Activated T-cell treated with anti-CD3 and anti-CD28 coated beads, Interleukin-2, amount 50 U/mL, for 24 hours (primary cell): ENCODE measurements at regions not wholly inside any gene's neighbourhood (a gene's known extent, or its start where the extent isn't known, plus 50 kb on each side); places are given as distances from the start of the nearest gene placed in this dataset.

Experiments used
- DNase-seq: peaks from one replicate; pipeline ENCODE4 v3.0.0-alpha.2; 2020
- H3K27ac Mint-ChIP-seq: 2 replicates; pipeline ENCODE4 v1.8.0; 2020; ENCODE audit warnings: mild to moderate bottlenecking, mixed read lengths
- H3K27me3 Mint-ChIP-seq: 2 replicates; pipeline ENCODE4 v1.8.0; 2020; ENCODE audit warnings: mixed read lengths
- H3K36me3 Mint-ChIP-seq: 2 replicates; pipeline ENCODE4 v1.8.0; 2020; ENCODE audit warnings: low read depth, mixed read lengths
- H3K4me1 Mint-ChIP-seq: 2 replicates; pipeline ENCODE4 v1.8.0; 2020; ENCODE audit warnings: low read depth, mixed read lengths
- H3K4me3 Mint-ChIP-seq: 2 replicates; pipeline ENCODE4 v1.8.0; 2020; ENCODE audit warnings: mild to moderate bottlenecking, moderate library complexity, mixed read lengths
- H3K9me3 Mint-ChIP-seq: 2 replicates; pipeline ENCODE4 v1.8.0; 2020; ENCODE audit warnings: mixed read lengths

DNA sequence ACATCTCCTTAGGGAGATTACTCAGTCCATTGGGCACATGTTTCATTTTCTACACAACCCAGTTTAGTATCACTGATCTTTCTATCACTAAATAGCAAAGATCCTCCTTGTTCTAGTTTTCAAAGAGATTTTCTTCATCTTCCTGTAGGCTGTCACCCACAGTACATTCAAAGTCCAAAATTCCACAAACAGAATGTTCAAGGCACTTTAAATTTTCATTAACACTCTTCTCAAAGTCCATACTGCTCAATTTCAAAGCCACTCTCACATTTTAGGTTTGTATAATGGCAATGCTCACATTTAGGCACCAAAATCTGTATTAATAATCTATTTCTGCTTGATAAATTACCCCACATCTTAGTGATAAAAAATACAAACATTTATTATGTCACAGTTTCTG, 152.8 kb downstream of the FSIP2 start:
- H3K27ac Mint-ChIP-seq: no peak overlapping the region
- no peaks in the 10 kb centered on the region for H3K9me3 Mint-ChIP-seq
- no peak for DNase-seq
- H3K36me3 Mint-ChIP-seq: no peaks in the 10 kb centered on the region
- no peaks in the 10 kb centered on the region for H3K4me1 Mint-ChIP-seq
- H3K4me3 Mint-ChIP-seq: no peak overlapping the region
- H3K27me3 Mint-ChIP-seq: no peaks in the 10 kb centered on the region

DNA sequence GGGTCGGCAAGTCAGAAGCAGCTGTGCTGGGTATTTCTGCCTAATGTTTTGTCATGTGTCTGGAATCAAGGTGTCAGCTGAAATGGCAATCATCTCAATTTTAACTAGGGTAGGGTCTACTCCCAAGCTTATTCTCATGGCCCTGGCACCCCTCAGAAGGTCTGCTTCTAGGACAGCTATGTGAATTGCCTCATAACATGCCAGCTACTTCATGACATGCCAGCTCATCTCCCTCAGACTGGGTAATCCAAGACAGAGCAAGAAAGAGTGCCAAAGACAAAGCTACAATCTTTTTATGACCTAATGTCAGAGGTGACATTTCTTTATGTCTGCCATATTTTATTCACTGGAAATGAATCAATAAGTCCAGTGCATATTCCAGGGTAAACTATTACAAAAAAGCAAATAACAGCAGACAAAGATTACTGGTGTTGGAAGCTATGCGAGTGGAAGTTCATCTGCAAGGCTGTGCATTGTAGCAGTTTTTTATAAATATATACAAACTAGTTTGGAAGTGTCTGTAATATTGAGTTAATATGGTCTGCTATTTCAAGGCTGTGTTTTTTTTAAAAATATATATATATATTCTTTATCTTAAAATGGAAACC, 153.3 kb downstream of the FSIP2 start:
- no peaks in the 10 kb centered on the region for H3K36me3 Mint-ChIP-seq
- no peak for DNase-seq
- no peak overlapping the region for H3K4me3 Mint-ChIP-seq
- H3K9me3 Mint-ChIP-seq: no peaks in the 10 kb centered on the region
- no peaks in the 10 kb centered on the region for H3K27me3 Mint-ChIP-seq
- no peaks in the 10 kb centered on the region for H3K4me1 Mint-ChIP-seq
- no peak overlapping the region for H3K27ac Mint-ChIP-seq

DNA sequence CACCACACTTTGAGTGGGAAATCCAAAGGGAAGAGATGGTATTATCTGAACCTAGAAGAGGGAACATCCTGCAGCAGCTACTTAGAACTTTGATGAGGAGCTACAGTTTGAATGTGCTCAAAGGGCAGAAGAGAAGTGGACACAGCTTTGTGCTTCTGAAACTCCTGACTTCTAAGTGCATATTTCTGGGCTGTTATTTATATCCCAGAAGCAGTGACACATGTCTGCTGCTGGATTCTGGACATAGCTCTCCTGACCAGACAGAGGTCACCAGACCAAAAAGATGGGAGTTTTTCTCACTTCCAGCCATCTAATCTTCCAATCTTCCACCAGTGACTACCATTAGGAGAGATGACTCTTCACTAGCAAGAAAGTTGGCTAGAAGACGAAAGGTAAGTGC, 153.9 kb downstream of the FSIP2 start:
- H3K4me1 Mint-ChIP-seq: no peaks in the 10 kb centered on the region
- H3K9me3 Mint-ChIP-seq: no peaks in the 10 kb centered on the region
- H3K4me3 Mint-ChIP-seq: no peak overlapping the region
- no peaks in the 10 kb centered on the region for H3K36me3 Mint-ChIP-seq
- no peak overlapping the region for H3K27ac Mint-ChIP-seq
- no peaks in the 10 kb centered on the region for H3K27me3 Mint-ChIP-seq
- no peak for DNase-seq

DNA sequence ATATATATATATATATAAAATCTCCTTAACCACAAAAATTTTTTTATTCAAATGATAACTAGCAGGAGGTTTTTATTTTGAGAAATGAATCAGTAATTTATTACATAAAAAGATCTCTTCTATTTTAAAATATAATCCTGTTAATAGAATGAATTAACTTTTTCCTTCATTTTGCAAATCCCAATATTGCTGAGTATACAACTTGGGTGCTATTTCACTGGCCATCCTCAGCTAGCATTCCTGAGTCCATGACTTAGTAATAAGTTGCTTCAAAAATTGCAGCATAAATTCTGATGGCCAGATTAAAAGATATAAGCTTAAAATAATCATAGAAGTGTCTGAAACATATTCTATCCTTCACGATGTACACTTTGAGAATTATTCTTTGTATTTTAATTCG, 155.6 kb downstream of the FSIP2 start:
- Mint-ChIP-seq H3K27me3 (no peaks in the 10 kb centered on the region), H3K9me3 (no peaks in the 10 kb centered on the region), H3K27ac (no peak overlapping the region), H3K36me3 (no peaks in the 10 kb centered on the region), H3K4me1 (no peaks in the 10 kb centered on the region), H3K4me3 (no peak overlapping the region)
- no peak for DNase-seq

DNA sequence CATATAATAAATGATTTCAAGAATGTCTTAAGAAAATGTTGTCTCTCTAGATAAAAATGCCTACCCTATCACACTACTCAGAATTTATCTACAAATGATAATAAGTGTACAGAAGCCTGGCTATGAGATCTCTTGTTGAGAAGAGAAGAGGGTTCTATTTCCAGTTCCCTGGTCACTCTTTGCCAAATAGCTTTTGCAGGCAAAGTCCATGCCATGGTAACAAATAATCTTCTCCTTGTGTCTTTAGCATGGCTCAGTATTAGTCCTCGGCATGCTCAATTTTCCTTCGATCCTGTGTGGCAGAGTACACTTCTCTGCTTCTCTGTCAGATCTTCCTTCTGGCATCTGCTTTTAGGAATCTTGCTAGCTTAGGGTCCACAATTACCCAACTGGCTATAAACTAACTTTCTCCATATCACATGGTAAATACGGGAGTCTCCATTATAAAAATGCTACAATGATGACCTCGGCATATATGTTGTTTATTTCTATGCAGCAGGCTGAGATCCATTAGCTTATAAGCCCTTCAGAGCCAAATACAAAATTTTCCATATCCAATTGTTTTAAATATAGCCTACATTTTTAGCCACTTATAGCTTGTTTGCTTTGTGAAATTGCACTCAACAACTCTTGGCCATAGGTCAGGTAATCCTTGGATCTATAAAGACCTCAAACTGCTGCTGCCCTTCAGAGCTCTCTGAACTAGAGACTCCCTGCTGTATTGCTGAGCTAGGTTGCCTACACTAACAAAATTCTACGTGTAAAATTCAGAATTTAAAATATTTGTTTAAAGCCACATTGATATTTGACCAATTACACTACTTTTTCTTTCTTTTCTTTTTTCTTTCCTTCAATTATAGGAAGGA, 157.5 kb downstream of the FSIP2 start:
- Mint-ChIP-seq H3K4me3 (no peak overlapping the region), H3K27ac (no peak overlapping the region), H3K9me3 (no peaks in the 10 kb centered on the region), H3K36me3 (no peaks in the 10 kb centered on the region), H3K27me3 (no peaks in the 10 kb centered on the region), H3K4me1 (no peaks in the 10 kb centered on the region)
- DNase-seq: no peak

DNA sequence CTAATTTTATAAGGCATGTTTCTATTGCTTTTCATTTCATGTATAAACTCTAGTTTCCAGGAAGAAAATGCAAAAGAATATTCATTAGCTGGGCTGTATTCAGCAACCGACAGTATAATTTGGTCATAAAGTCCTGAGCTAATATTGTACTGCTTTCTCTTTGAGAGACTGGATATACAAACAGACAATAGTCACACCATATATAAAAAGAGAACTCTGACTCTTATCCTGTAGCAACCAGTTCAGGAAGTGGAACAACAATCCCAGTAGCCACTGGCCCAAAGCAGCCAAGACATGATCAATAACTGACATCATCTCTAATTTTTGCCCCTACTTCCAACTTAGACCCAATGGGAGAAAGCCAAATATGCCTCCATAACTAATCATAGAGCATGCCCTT, 160.8 kb downstream of the FSIP2 start:
- Mint-ChIP-seq H3K4me3 (no peak overlapping the region), H3K4me1 (no peaks in the 10 kb centered on the region), H3K36me3 (no peaks in the 10 kb centered on the region), H3K9me3 (no peaks in the 10 kb centered on the region), H3K27ac (no peak overlapping the region), H3K27me3 (no peaks in the 10 kb centered on the region)
- no peak for DNase-seq

DNA sequence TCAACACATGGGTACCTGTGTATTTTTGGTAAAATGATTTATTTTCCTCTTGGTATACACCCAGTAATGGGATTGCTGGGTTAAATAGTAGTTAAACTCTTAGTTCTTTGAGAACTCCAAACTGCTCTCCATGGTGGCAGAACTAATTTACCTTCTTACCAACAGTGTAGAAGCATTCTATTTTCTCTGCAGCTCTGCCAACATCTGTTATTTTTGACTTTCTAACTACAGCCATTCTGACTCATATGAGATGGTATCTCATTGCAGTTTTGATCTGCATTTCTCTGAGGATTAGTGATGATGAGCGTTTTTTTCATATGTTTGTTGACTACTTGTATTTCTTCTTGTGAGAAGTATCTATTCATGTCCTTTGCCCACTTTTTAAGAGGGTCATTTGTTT, 180.6 kb downstream of the FSIP2 start:
- H3K36me3 Mint-ChIP-seq: no peaks in the 10 kb centered on the region
- no peaks in the 10 kb centered on the region for H3K9me3 Mint-ChIP-seq
- H3K27ac Mint-ChIP-seq: no peak overlapping the region
- H3K27me3 Mint-ChIP-seq: no peaks in the 10 kb centered on the region
- H3K4me1 Mint-ChIP-seq: no peaks in the 10 kb centered on the region
- no peak for DNase-seq
- H3K4me3 Mint-ChIP-seq: no peak overlapping the region

DNA sequence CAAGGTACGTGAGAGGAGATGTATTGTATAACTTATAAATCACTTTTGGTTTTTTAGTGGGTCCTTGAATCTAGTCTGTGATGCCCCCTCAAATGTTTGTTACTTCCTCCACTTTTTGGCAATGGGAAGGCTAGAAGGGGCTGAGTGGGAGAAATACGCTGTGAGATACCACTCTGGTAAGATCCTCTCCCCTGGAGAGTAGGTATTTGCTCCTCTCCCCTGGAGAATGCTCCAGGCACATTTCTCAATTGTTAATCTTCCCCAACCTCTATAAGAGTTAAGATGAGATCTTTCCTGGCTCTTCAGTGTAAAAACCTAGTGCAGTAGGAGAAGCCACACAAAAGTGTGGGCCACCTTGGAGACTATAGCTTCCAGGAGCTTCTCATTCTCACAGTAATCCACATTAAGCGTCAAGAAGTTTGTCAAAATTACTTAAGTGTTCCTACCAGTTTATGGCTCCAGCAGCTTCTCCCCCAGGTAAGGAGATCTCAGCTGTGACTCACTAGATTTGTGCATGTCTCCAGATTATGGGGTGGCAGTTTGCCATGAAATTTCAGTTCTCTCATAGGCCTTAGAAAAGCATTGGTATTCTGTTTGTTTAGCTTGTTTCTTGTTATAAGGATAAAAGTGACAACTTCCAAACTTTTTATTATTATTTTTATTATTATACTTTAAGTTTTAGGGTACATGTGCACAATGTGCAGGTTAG, 182.6 kb downstream of the FSIP2 start:
- Mint-ChIP-seq H3K27ac (no peak overlapping the region), H3K27me3 (no peaks in the 10 kb centered on the region), H3K36me3 (no peaks in the 10 kb centered on the region), H3K9me3 (no peaks in the 10 kb centered on the region), H3K4me1 (no peaks in the 10 kb centered on the region), H3K4me3 (no peak overlapping the region)
- no peak for DNase-seq

DNA sequence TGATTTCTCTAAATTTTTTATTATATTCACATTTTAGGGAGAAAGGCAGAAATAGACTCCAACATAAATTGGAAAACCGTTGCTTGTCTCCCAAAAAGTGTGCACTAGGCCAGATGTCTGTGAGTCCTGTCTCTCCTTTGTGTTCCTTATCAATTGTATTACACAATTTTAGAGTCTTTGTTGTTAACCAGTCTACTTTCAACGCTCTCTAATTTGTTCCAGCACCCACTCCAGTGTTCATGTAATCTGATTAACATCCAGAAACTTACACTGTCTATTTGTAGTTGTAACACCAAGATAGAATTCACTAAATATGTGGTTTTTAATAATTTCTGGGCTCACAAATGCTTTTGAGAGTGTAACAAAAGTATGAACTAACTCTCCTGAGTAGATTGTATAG, 195.6 kb downstream of the FSIP2 start:
- H3K36me3 Mint-ChIP-seq: no peaks in the 10 kb centered on the region
- H3K4me3 Mint-ChIP-seq: no peak overlapping the region
- no peaks in the 10 kb centered on the region for H3K4me1 Mint-ChIP-seq
- H3K9me3 Mint-ChIP-seq: no peaks in the 10 kb centered on the region
- H3K27me3 Mint-ChIP-seq: no peaks in the 10 kb centered on the region
- H3K27ac Mint-ChIP-seq: no peak overlapping the region
- no peak for DNase-seq

DNA sequence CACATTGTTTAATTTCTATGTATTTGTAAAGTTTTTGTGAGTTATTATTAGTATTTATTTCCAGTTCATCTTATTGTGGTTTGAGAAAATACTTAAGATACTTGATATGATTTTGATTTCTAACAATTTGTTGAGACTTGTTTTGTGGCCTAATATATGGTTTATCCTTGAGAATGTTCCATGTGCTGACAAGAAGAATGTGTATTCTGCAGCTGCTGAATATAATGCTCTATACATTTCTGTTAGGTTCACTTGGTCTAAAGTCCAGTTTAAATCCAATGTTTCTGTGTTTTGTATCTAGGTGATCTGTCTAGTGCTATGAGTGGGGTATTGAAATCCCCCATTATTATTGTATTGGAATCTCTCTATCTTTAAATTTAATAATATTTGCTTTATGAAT, 201.3 kb downstream of the FSIP2 start:
- no peak for DNase-seq
- no peaks in the 10 kb centered on the region for H3K4me1 Mint-ChIP-seq
- H3K27me3 Mint-ChIP-seq: no peaks in the 10 kb centered on the region
- no peak overlapping the region for H3K27ac Mint-ChIP-seq
- no peak overlapping the region for H3K4me3 Mint-ChIP-seq
- H3K9me3 Mint-ChIP-seq: peaks cover 23% of the 10 kb centered on the region
- H3K36me3 Mint-ChIP-seq: peaks cover 21% of the 10 kb centered on the region

DNA sequence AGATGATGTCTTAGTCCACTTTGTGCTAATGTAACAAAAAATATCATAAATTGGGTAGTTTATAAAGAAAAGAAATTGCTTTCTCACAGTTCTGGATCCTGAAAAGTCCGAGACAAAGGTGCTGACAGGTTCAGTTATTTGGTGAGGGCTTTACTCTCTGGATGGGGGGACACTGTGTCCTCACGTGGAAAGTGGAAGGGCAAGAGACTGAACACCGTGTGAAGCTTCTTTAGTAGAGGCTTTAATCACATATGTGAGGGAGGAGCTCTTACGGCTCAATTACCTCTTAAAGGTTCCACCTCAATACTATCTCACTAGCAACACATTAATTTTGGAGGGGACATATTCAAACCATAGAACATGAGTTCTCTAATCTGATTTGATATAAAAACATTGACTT, 204.3 kb downstream of the FSIP2 start:
- no peaks in the 10 kb centered on the region for H3K27me3 Mint-ChIP-seq
- peaks cover 26% of the 10 kb centered on the region for H3K9me3 Mint-ChIP-seq
- H3K27ac Mint-ChIP-seq: no peak overlapping the region
- no peak overlapping the region for H3K4me3 Mint-ChIP-seq
- DNase-seq: no peak
- no peaks in the 10 kb centered on the region for H3K4me1 Mint-ChIP-seq
- H3K36me3 Mint-ChIP-seq: peaks cover 24% of the 10 kb centered on the region

DNA sequence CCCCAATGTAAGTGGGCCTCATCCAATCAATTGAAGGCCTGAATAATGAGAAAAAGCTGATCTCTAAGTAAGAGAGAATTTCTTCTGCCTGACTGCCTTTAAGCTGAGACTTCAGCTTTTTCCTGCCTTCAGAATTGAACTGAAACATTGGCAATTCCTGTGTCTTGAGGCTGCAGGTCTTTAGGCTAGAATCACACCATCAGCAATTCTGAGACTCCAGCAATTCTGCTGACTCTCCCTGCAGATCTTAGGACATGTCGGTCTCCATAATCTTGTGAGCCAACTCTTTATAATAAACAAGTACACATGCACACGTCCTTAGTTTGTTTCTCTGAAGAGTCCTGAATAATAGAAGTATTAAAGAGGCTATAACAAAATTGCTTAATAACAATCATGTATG, 209.1 kb downstream of the FSIP2 start:
- DNase-seq: no peak
- H3K36me3 Mint-ChIP-seq: peaks cover 24% of the 10 kb centered on the region
- H3K27me3 Mint-ChIP-seq: no peaks in the 10 kb centered on the region
- no peak overlapping the region for H3K4me3 Mint-ChIP-seq
- H3K9me3 Mint-ChIP-seq: peaks cover 16% of the 10 kb centered on the region
- H3K27ac Mint-ChIP-seq: no peak overlapping the region
- no peaks in the 10 kb centered on the region for H3K4me1 Mint-ChIP-seq

DNA sequence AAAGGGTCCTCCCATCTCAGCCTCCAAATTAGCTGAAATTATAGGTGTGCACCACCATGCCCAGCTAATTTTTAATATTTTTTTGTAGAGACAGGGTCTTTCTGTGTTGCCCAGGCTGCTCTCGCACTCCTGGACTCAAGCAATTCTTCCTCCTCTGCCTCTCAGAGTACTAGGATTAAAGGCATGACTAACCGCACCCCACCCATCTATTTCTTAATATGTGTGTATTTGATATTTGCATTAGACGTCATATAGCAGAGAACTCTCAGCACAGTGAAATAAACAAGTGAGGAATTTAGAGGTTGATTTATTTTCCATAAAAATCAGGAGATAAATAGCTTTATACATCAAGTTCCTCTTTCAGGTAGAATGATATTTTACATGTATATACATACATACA, 213.5 kb downstream of the FSIP2 start:
- no peak for DNase-seq
- no peaks in the 10 kb centered on the region for H3K9me3 Mint-ChIP-seq
- no peak overlapping the region for H3K4me3 Mint-ChIP-seq
- H3K36me3 Mint-ChIP-seq: peaks cover 5% of the 10 kb centered on the region
- no peaks in the 10 kb centered on the region for H3K4me1 Mint-ChIP-seq
- no peak overlapping the region for H3K27ac Mint-ChIP-seq
- no peaks in the 10 kb centered on the region for H3K27me3 Mint-ChIP-seq

DNA sequence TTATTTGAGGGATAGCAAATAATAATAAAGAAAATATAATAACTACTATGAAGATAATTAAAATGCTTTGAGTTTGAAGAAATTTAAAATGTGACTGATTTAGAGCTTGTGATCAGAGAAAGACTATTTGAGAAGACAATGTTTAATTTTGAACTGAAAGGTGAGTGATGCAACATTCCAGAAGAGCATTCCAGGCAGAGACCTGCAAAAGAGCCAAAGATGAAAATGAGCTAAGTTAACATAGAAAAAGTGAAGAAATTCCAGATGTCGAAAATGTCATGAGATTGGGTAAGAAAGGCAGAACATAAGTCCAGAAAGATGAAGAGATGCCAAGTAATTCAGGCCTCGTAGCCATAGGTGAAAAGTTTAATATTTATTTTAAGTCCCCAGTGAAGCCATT, 215.8 kb downstream of the FSIP2 start:
- H3K9me3 Mint-ChIP-seq: peaks cover 3% of the 10 kb centered on the region
- no peak overlapping the region for H3K27ac Mint-ChIP-seq
- no peaks in the 10 kb centered on the region for H3K27me3 Mint-ChIP-seq
- no peak overlapping the region for H3K4me3 Mint-ChIP-seq
- peaks cover 5% of the 10 kb centered on the region for H3K36me3 Mint-ChIP-seq
- no peaks in the 10 kb centered on the region for H3K4me1 Mint-ChIP-seq
- DNase-seq: no peak

DNA sequence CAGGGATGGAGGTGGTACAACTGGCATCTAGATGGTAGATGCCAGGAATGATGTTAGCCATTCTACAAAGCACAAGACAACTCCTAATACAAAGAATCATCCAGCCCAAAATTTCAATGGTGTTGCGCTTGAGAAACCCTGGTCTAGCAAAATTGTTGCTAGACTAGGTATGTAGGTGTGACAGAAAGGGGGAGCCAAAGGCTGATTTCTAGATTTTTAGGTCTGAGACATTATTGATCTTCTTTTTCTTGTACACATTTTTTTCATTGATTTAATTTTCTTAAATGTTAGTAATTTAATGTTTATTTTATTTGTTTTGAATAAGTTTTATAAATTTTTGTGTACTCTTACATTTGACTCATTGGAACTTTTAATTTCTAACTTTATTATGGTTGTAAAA, 216.4 kb downstream of the FSIP2 start:
- H3K27me3 Mint-ChIP-seq: no peaks in the 10 kb centered on the region
- DNase-seq: no peak
- no peak overlapping the region for H3K27ac Mint-ChIP-seq
- no peak overlapping the region for H3K4me3 Mint-ChIP-seq
- H3K4me1 Mint-ChIP-seq: no peaks in the 10 kb centered on the region
- H3K9me3 Mint-ChIP-seq: peaks cover 4% of the 10 kb centered on the region
- H3K36me3 Mint-ChIP-seq: peaks cover 4% of the 10 kb centered on the region
